Activated effector memory CD4-positive, alpha-beta T cell treated with Interleukin-2 at 50 U/mL for 16 hours (primary cell): ENCODE measurements at regions not wholly inside any gene's neighbourhood (a gene's known extent, or its start where the extent isn't known, plus 50 kb on each side); places are given as distances from the start of the nearest gene placed in this dataset.
"Not testable (repeated sequence)": the region's sequence is repeated elsewhere in the genome, so short reads cannot be mapped to it uniquely, and the experiment has no call there.

Experiments
- DNase-seq: peaks from one replicate; pipeline ENCODE4 v3.0.0-alpha.2; 2020

GRCh38 chr10:80957161-80957560 lies 419.5 kb downstream of the SH2D4B start:
- no peak for DNase-seq

- no peak for DNase-seq
Observed at GRCh38 chr10:80964179-80964578, 426.5 kb downstream of the SH2D4B start.

- no peak for DNase-seq
Observed at GRCh38 chr10:80964955-80965614, 427.4 kb downstream of the SH2D4B start.

- no peak for DNase-seq
Observed at GRCh38 chr10:80966326-80966986, 428.8 kb downstream of the SH2D4B start.

- not testable (repeated sequence) for DNase-seq
Observed at GRCh38 chr10:80967357-80967756, 429.7 kb downstream of the SH2D4B start.

GRCh38 chr10:80968903-80969302 lies 431.2 kb downstream of the SH2D4B start:
- DNase-seq: no peak

- DNase-seq: no peak
Observed at GRCh38 chr10:80971461-80971860, 433.8 kb downstream of the SH2D4B start.

- no peak for DNase-seq
Observed at GRCh38 chr10:80976658-80977057, 439.0 kb downstream of the SH2D4B start.

- DNase-seq: no peak
Observed at GRCh38 chr10:80985102-80985501, 447.4 kb downstream of the SH2D4B start.

- DNase-seq: no peak
Observed at GRCh38 chr10:80986596-80986995, 448.9 kb downstream of the SH2D4B start.

- DNase-seq: no peak
Observed at GRCh38 chr10:80988755-80989154, 451.1 kb downstream of the SH2D4B start.

- DNase-seq: no peak
Observed at GRCh38 chr10:80996615-80997193, 459.0 kb downstream of the SH2D4B start.

GRCh38 chr10:81000781-81001180 lies 463.1 kb downstream of the SH2D4B start:
- no peak for DNase-seq

GRCh38 chr10:81002382-81002781 lies 464.7 kb downstream of the SH2D4B start:
- DNase-seq: no peak

- DNase-seq: no peak
Observed at GRCh38 chr10:81007872-81008271, 470.2 kb downstream of the SH2D4B start.

GRCh38 chr10:81008726-81009125 lies 471.0 kb downstream of the SH2D4B start:
- no peak for DNase-seq

GRCh38 chr10:81009296-81009695 lies 471.6 kb downstream of the SH2D4B start:
- no peak for DNase-seq

GRCh38 chr10:81013771-81014170 lies 476.1 kb downstream of the SH2D4B start:
- DNase-seq: no peak

GRCh38 chr10:81019029-81019890 lies 481.6 kb downstream of the SH2D4B start:
- no peak for DNase-seq

GRCh38 chr10:81021428-81022129 lies 483.9 kb downstream of the SH2D4B start:
- no peak for DNase-seq

GRCh38 chr10:81026591-81026990 lies 488.9 kb downstream of the SH2D4B start:
- no peak for DNase-seq

- DNase-seq: no peak
Observed at GRCh38 chr10:81027223-81027622, 489.5 kb downstream of the SH2D4B start.

- DNase-seq: no peak
Observed at GRCh38 chr10:81027706-81028105, 490.0 kb downstream of the SH2D4B start.
